ENCODE measurements at regions not wholly inside any gene's neighbourhood (a gene's known extent, or its start where the extent isn't known, plus 50 kb on each side); places are given as distances from the start of the nearest gene placed in this dataset.

- no peak overlapping the region for H2AFZ ChIP-seq
- H3F3A ChIP-seq (replicated peaks; ENCODE audit: low read depth) = no peaks in the 10 kb centered on the region
- peaks cover 19% of the 10 kb centered on the region for H3K4me1 ChIP-seq (ENCODE audit: insufficient read depth)
- Mint-ChIP-seq H3K27ac (no peak overlapping the region), H3K9me3 (no peaks in the 10 kb centered on the region), H3K4me1 (peaks cover 21% of the 10 kb centered on the region), H3K36me3 (ENCODE audit: low read depth) (no peaks in the 10 kb centered on the region), H3K27me3 (ENCODE audit: insufficient read depth, low read depth, poor library complexity) (peaks cover 4% of the 10 kb centered on the region), H3K4me3 (no peak overlapping the region)
- no peaks in the 10 kb centered on the region for H3K79me2 ChIP-seq (replicated peaks; ENCODE audit: insufficient read depth)
- DNase-seq (ENCODE audit: low spot score) = peak; percentile 46
- peak; percentile 54; the same call in 2 of the 3 replicates for ATAC-seq
- no peak overlapping the region for H3K4me3 ChIP-seq
- no peaks in the 10 kb centered on the region for H3K9me2 ChIP-seq (ENCODE audit: insufficient read depth)
- H3K27me3 ChIP-seq (ENCODE audit: insufficient read depth) = no peaks in the 10 kb centered on the region
- H3K4me2 ChIP-seq = no peak overlapping the region
- TF ChIP-seq ETS1 (IDR thresholded peaks at IDR 0.05) = no peak
- 0 out of 4 replicates have a peak, but pooled peaks of 1 of the 2 experiments have one; percentile 21 for TF ChIP-seq CTCF (conservative IDR thresholded peaks at IDR 0.05; ENCODE audit: low read depth in 2 of 2)
- no peaks in the 10 kb centered on the region for H3K36me3 ChIP-seq (ENCODE audit: insufficient read depth)
- H4K20me1 ChIP-seq (replicated peaks; ENCODE audit: insufficient read depth) = no peaks in the 10 kb centered on the region
- H3K27ac ChIP-seq (ENCODE audit: low read depth) = no peak overlapping the region
These were observed 95.2 kb downstream of the EGLN3 start for GRCh38 chr14:33855672-33856071.
